Endothelial cell of umbilical vein (primary cell): ENCODE measurements at regions not wholly inside any gene's neighbourhood (a gene's known extent, or its start where the extent isn't known, plus 50 kb on each side); places are given as distances from the start of the nearest gene placed in this dataset.

Experiments used
- BruUV-seq: library from RNA; stranded (reverse); fragments of 400-500 nt; replicated peaks from 2 replicates; lab custom pipeline; 2021; lab: Mats Ljungman, UMichigan
- CTCF ChIA-PET: fragments of 300-600, 350-600 bp; sonication (Branson Sonifier 250); formaldehyde crosslinking; loops from one replicate; lab custom pipeline; 2021; ENCODE audit warnings: antibody characterized with exemption, inconsistent platforms; lab: Charles Lee
- POLR2A ChIA-PET: fragments of 300-600, 350-600 bp; sonication (Branson Sonifier 250); formaldehyde crosslinking; loops from one replicate; lab custom pipeline; 2021; ENCODE audit warnings: antibody characterized with exemption, inconsistent platforms; lab: Charles Lee
- DNase-seq: peaks from one replicate; pipeline ENCODE4 v3.0.0-alpha.2; 2011; ENCODE audit warnings: low read depth, low spot score
- FAIRE-seq: peaks from 2 replicates; lab custom pipeline; 2011; peaks lifted over from hg19 to GRCh38; lab: Jason Lieb, UNC
- H2AFZ ChIP-seq: 2 replicates; pipeline ENCODE4 v1.6.0; 2012; ENCODE audit warnings: low read depth, low read length, control low read depth, inconsistent platforms
- H3K27ac ChIP-seq: 2 replicates; pipeline ENCODE4 v1.5.1; 2011; ENCODE audit warnings: low read depth, mild to moderate bottlenecking, control low read depth, low read length, moderate library complexity; ENCODE audit not compliant: insufficient read depth
- H3K27me3 ChIP-seq, 2 experiments: 2 replicates each; pipeline versions ENCODE4 v1.6.0 to v1.6.1; 2011; ENCODE audit warnings: low read length in 2 of 2, mixed read lengths in 1 of 2; ENCODE audit not compliant: control insufficient read depth in 2 of 2, insufficient read depth in 2 of 2
- H3K36me3 ChIP-seq, 2 experiments: 2 replicates in 1 of 2; 3 replicates in 1 of 2; pipeline ENCODE4 v1.5.1; 2011; ENCODE audit warnings: low read length in 2 of 2, mild to moderate bottlenecking in 1 of 2, moderate library complexity in 1 of 2; ENCODE audit not compliant: control insufficient read depth in 2 of 2, insufficient read depth in 2 of 2; ENCODE audit errors: extremely low read depth in 1 of 2
- H3K4me1 ChIP-seq: 3 replicates; pipeline ENCODE4 v1.5.1; 2011; ENCODE audit warnings: mild to moderate bottlenecking, low read length; ENCODE audit not compliant: control insufficient read depth, insufficient read depth; ENCODE audit errors: extremely low read depth
- H3K4me2 ChIP-seq: 2 replicates; pipeline ENCODE4 v1.6.1; 2011; ENCODE audit warnings: low read length, control low read depth, mixed read lengths; ENCODE audit not compliant: insufficient read depth
- H3K4me3 ChIP-seq, 3 experiments: fragments of 200-600 bp in 1 of 3; sonication (generic), shearing (Covaris generic) in 1 of 3; replicated peaks in 1 of 3; 2 replicates each; pipeline ENCODE4 v1.5.1; 2011 to 2016; ENCODE audit warnings: control low read depth in 3 of 3, low read length in 3 of 3, mild to moderate bottlenecking in 2 of 3, inconsistent platforms in 1 of 3, low read depth in 1 of 3, moderate library complexity in 1 of 3; ENCODE audit not compliant: insufficient read depth in 1 of 3
- H3K79me2 ChIP-seq: 2 replicates; pipeline ENCODE4 v1.6.0; 2012; ENCODE audit warnings: low read length, inconsistent platforms; ENCODE audit not compliant: control insufficient read depth, insufficient read depth
- H3K9ac ChIP-seq: replicated peaks from 2 replicates; pipeline ENCODE3; 2011; ENCODE audit warnings: low read length, control low read depth; ENCODE audit not compliant: insufficient read depth; ENCODE audit errors: extremely low read depth
- H3K9me1 ChIP-seq: replicated peaks from 3 replicates; pipeline ENCODE4 v1.6.0; 2011; ENCODE audit warnings: mild to moderate bottlenecking, low read length; ENCODE audit not compliant: control insufficient read depth, insufficient read depth; ENCODE audit errors: extremely low read depth
- H3K9me3 ChIP-seq: replicated peaks from 2 replicates; pipeline ENCODE4 v1.5.1; 2012; ENCODE audit warnings: low read length, inconsistent platforms; ENCODE audit not compliant: control insufficient read depth, insufficient read depth
- H4K20me1 ChIP-seq: replicated peaks from 2 replicates; pipeline ENCODE3; 2011; ENCODE audit warnings: mild to moderate bottlenecking, low read length; ENCODE audit not compliant: control insufficient read depth, insufficient read depth; ENCODE audit errors: extremely low read depth
- EZH2 ChIP-seq: IDR thresholded peaks from 2 replicates; pipeline ENCODE4 v1.6.1; 2012; ENCODE audit warnings: borderline replicate concordance, low read depth, mild to moderate bottlenecking, moderate library complexity, low read length, inconsistent platforms; ENCODE audit not compliant: severe bottlenecking
- FOS ChIP-seq: IDR thresholded peaks from 2 replicates; pipeline ENCODE4 v1.6.1; 2011; ENCODE audit warnings: mild to moderate bottlenecking, low read length, moderate library complexity, borderline replicate concordance; ENCODE audit not compliant: insufficient read depth
- GATA2 ChIP-seq: IDR thresholded peaks from 2 replicates; pipeline ENCODE4 v1.7.0; 2011; ENCODE audit warnings: low read depth, mild to moderate bottlenecking, moderate library complexity, mixed read lengths, low read length; ENCODE audit not compliant: insufficient read length, insufficient read depth
- JUN ChIP-seq: IDR thresholded peaks from 2 replicates; pipeline ENCODE4 v1.6.1; 2011; ENCODE audit warnings: borderline replicate concordance, low read depth; ENCODE audit not compliant: insufficient read length, insufficient read depth
- MYC ChIP-seq: IDR thresholded peaks from one replicate; pipeline ENCODE4 v1.6.1; 2011; ENCODE audit warnings: mild to moderate bottlenecking, low read depth, low read length
- POLR2A ChIP-seq: IDR thresholded peaks from 2 replicates; pipeline ENCODE4 v1.6.1; 2012; ENCODE audit warnings: low read depth, mild to moderate bottlenecking, control low read depth, low read length
- POLR2AphosphoS5 ChIP-seq: IDR thresholded peaks from 2 replicates; pipeline ENCODE4 v1.6.1; 2012; ENCODE audit warnings: low read depth, mild to moderate bottlenecking, control low read depth, low read length, moderate library complexity; ENCODE audit not compliant: insufficient read depth
- dilution Hi-C: fragments of 300-500 bp; cut with MboI; formaldehyde crosslinking; loops from one replicate; pipeline ENCODE4 v1.15.0; 2019; ENCODE audit warnings: low sequenced_read_pairs; ENCODE audit not compliant: extremely low pct_ligation_motif_present
- intact Hi-C: fragments of 100-400 bp; cut with micrococcal nuclease; formaldehyde crosslinking; loops from one replicate; pipeline ENCODE4 v1.10.0; 2022
- TF ChIP-seq, protein P1 (sequence below): IDR thresholded peaks from 2 replicates; pipeline ENCODE4 v1.6.1; 2011; ENCODE audit not compliant: insufficient read depth, insufficient read length
- TF ChIP-seq, protein P2 (sequence below), 2 donors: IDR thresholded peaks; 1 replicate in 1 of 2; 2 replicates in 1 of 2; pipeline ENCODE4 v1.5.1; 2011; ENCODE audit warnings: low read length in 2 of 2, mild to moderate bottlenecking in 2 of 2, moderate library complexity in 2 of 2, control low read depth in 1 of 2, inconsistent platforms in 1 of 2, low read depth in 1 of 2; ENCODE audit not compliant: insufficient read depth in 1 of 2; ENCODE audit errors: extremely low read depth in 1 of 2

DNA sequence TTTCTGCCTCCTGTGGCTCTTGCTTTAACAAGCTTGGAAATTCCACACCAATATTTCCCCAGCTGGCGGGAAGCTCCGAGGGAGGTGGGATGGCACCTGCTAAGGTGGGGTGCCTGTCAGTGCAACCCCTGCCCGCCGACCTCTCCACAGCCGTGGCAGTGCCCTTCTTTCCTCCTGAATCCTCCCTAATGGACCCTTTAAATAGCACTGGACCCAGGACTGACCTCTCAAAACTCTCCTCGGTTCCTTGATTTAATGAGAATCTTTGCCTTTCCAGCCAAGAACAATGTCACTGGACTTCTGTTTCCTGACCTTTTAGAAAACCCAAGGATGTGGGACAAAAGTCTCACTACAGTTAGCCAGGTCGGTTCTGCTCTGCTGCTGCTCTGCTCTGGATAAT lies 63.2 kb upstream of the EXOC6 start:
- no peaks in the 10 kb centered on the region for H3K27me3 ChIP-seq
- no peak overlapping the region for H3K9ac ChIP-seq
- no peak overlapping the region for H2AFZ ChIP-seq
- H3K4me3 ChIP-seq: no peak overlapping the region
- no peak for FAIRE-seq
- intact Hi-C loops: no loop called here
- no peaks in the 10 kb centered on the region for H3K79me2 ChIP-seq
- dilution Hi-C loops: no loop called here
- no peaks in the 10 kb centered on the region for H3K9me3 ChIP-seq
- no peaks in the 10 kb centered on the region for H4K20me1 ChIP-seq
- TF ChIP-seq MYC (no peak), POLR2A (no peak)
- TF ChIP-seq, protein P1, sequence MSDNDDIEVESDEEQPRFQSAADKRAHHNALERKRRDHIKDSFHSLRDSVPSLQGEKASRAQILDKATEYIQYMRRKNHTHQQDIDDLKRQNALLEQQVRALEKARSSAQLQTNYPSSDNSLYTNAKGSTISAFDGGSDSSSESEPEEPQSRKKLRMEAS: no peak
- H3K4me1 ChIP-seq: no peaks in the 10 kb centered on the region
- ChIA-PET POLR2A (no interaction called here), CTCF (interaction anchor here (0.6 kb wide), 1 partner anchor 25 kb away, joined by 3 read pairs; no protein-coding TSS in a partner anchor)
- DNase-seq: no peak
- no peaks in the 10 kb centered on the region for H3K9me1 ChIP-seq
- no TSS peak for BruUV-seq
- no peaks in the 10 kb centered on the region for H3K36me3 ChIP-seq
- H3K27ac ChIP-seq: no peak overlapping the region
- H3K4me2 ChIP-seq: no peak overlapping the region

DNA sequence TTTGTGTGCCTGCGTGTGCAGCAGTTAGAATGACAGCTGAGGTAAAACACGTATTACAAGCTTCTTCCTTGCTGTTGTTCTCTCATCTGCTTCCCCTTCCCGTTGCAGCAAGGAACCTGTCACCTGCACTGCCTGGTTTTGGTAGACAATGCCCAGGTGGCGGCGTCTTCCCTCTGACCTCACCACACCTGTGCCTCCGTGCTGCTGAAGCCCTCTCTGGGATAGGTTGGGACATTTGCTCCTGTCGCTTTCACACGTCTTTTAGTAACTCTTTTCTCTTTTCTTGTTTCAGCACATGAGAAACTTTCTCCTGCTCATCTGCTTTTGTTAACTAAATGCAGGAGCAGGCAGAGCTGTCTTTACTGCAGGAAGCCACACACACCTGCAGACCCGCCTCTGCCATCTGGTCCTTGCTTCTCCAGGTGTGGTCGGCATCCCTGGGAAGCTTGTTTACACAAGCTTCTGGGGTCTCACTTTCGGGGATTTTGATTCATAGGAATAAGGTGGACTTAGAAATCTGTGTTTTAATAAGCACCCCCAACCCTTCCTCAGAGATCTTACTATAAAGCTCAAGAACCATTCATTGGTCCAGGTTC lies 60.7 kb upstream of the EXOC6 start:
- BruUV-seq: no TSS peak
- H3K4me3 ChIP-seq: no peak overlapping the region
- H3K27ac ChIP-seq: no peak overlapping the region
- dilution Hi-C loops (no loop called here), intact Hi-C loops (no loop called here)
- no peak overlapping the region for H3K9ac ChIP-seq
- no peaks in the 10 kb centered on the region for H4K20me1 ChIP-seq
- FAIRE-seq (no peak), DNase-seq (no peak)
- no peaks in the 10 kb centered on the region for H3K27me3 ChIP-seq
- H3K36me3 ChIP-seq: no peaks in the 10 kb centered on the region
- H3K9me3 ChIP-seq: no peaks in the 10 kb centered on the region
- H3K9me1 ChIP-seq: no peaks in the 10 kb centered on the region
- no peak overlapping the region for H3K4me2 ChIP-seq
- no peaks in the 10 kb centered on the region for H3K79me2 ChIP-seq
- ChIA-PET POLR2A (no interaction called here), CTCF (interaction anchor here (0.8 to 1.0 kb wide), 2 partner anchors 13 to 15 kb away, joined by 3 read pairs; no protein-coding TSS in a partner anchor)
- H3K4me1 ChIP-seq: no peaks in the 10 kb centered on the region
- H2AFZ ChIP-seq: no peak overlapping the region
- no peak for TF ChIP-seq GATA2
- TF ChIP-seq, protein P2, sequence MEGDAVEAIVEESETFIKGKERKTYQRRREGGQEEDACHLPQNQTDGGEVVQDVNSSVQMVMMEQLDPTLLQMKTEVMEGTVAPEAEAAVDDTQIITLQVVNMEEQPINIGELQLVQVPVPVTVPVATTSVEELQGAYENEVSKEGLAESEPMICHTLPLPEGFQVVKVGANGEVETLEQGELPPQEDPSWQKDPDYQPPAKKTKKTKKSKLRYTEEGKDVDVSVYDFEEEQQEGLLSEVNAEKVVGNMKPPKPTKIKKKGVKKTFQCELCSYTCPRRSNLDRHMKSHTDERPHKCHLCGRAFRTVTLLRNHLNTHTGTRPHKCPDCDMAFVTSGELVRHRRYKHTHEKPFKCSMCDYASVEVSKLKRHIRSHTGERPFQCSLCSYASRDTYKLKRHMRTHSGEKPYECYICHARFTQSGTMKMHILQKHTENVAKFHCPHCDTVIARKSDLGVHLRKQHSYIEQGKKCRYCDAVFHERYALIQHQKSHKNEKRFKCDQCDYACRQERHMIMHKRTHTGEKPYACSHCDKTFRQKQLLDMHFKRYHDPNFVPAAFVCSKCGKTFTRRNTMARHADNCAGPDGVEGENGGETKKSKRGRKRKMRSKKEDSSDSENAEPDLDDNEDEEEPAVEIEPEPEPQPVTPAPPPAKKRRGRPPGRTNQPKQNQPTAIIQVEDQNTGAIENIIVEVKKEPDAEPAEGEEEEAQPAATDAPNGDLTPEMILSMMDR (IDR thresholded peaks at IDR 0.05; ENCODE audit: extremely low read depth in 1 of 2, insufficient read depth in 1 of 2, low read depth in 1 of 2, low read length in 2 of 2): no peak
- TF ChIP-seq JUN: no peak
- TF ChIP-seq, protein P1: no peak
- TF ChIP-seq MYC: no peak
- no peak for TF ChIP-seq FOS
- TF ChIP-seq POLR2AphosphoS5: no peak
- no peak for TF ChIP-seq EZH2
- TF ChIP-seq POLR2A: no peak
